SKM-1 treated with dmso at 0.1 percent for 144 hours (cell line): ENCODE measurements at regions not wholly inside any gene's neighbourhood (a gene's known extent, or its start where the extent isn't known, plus 50 kb on each side); places are given as distances from the start of the nearest gene placed in this dataset.

Experiments
- DNase-seq: peaks from one replicate; lab custom pipeline; 2025; ENCODE audit not compliant: unreplicated experiment; lab: John Stamatoyannopoulos, UW

- DNase-seq = no peak
Observed at GRCh38 chr1:232291261-232291660, 338.7 kb downstream of the SIPA1L2 start.

DNA sequence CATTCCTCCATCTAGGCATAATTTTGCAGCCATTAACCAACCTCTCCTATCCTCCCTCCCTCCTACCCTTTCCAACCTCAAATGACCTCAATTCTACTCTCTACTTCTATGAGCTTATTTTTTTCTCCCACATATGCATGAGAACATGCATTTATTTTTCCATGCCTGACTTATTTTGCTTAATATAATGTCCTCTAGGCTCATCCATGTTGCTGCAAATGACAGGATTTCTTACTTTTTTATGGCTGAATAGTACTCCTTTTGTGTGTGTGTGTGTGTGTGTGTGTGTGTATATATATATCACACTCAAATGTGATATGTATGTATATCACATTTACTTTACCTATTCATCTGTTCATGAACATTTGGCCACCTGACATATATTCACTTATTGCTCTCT, 339.4 kb downstream of the SIPA1L2 start:
- DNase-seq = no peak

DNA sequence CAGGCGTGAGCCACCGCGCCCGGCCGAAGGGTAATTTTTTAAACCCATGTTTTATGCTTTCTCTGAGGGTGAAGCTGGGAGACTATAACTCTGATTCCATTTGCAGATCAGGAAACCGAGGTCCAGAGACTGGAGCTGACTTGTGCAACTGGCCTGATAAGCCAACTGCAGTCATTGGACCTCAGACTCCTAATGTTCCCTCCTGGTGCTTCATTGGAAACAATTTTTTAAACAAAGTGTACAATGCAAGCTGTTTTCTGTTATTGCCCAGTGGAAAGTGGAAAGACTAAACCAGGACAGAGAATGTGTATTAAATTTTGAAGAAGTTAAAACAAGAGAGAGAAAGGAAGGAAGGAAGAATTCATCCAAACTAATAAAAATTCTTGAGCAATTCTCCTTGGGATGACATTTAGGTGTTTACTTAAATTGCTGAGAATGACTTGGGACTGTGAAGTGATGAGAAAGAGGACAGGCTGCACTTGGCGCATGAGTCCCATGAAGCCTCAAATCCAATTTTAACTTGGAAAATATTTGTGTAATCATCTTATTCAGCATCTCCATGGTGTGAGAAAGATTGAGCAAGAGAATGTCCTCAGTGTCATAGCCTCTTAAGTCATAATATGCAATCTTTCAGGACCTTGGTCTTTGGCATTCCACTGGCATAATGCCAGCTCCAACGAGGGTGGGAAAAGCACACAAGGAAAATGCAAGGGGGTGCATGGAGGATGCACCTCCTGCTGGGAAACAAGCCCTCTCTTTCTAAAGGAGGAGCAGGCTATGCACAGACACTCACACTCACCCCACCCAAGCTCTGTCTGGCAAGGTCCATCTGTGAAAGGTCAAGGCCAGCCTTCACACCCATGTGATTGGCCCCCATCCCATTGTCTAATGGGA, 342.0 kb downstream of the SIPA1L2 start:
- no peak for DNase-seq

DNA sequence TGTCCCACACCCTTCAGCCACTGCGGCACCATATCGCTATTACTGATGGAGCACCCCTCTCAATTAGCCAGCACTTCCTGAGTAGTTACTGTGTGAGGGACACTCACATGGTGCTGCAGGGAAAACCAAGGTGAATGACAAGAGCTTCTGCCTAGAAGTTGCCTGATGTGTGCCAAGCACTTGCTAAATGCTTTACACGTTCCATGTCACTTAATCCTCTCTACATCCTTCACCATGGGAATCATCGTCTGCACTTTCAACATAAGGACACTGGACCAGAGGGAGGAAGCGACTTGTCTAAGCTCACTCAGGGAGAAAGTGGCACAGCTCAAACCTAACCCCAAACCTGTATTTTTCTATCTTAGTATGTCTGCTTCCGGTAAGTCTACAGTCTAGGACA, 344.8 kb downstream of the SIPA1L2 start:
- DNase-seq = no peak

DNA sequence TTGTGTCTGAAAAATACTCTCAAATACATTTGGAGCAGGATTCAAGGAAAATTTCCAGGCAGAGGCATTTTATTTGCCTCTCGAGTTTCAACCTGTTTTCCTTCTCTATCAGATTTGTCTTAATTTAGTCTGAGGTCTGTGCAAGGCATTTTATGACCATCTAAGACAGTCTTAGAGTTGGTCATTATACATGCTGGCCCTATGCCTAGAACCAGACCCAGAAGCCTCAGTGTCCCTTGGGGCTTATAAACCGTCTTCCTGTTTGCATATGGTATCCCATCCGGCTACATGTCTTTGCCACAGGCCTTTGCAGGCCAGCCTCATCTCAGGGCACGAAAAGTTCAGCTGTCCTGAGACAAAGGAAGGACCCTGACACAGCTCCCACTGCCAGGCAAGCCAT, 346.1 kb downstream of the SIPA1L2 start:
- no peak for DNase-seq

GRCh38 chr1:232282498-232282897, 347.4 kb downstream of the SIPA1L2 start:
- DNase-seq = no peak

DNA sequence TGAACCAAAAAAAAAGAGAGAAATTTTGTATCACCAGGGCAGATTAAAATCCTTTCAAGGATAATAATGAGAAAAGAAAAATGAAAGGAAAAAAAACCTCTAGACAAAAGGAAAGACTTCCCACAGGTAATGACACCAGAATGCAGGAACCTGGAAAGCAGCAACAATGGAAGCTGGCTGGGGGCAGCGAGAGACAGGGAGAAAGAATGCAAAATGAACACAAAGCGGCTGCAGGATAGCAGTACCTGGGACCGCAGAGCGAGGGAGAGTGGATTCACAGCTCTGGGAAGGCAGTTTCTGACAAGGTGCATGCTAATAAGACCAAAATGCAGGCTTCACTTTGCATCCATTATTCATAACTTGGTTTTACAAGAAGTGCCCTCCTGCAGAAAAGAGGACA, 349.0 kb downstream of the SIPA1L2 start:
- no peak for DNase-seq

- no peak for DNase-seq
Observed at GRCh38 chr1:232279909-232280400, 350.0 kb downstream of the SIPA1L2 start.

DNA sequence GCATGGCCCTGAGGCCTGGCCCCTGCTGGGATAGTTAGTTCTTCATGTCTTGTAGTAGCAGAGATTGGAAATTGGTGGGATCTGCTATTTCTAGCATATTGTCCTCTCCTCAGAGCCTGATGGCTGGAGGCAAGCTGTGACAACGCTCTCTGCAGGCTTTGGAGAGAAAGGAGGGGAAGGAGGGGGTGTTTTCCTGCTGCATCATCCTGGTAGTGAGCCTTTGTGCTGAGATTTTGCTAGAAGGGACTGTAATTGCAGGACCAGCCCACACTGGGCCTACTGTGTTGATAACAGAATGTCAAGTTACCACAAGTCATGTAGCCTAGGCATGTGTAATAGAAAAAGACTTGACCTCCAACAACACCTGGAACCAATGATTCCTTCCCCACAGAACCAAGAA, 351.0 kb downstream of the SIPA1L2 start:
- no peak for DNase-seq

GRCh38 chr1:232276651-232277050, 353.3 kb downstream of the SIPA1L2 start:
- DNase-seq = no peak

GRCh38 chr1:232274999-232275710, 354.8 kb downstream of the SIPA1L2 start:
- DNase-seq = no peak

- DNase-seq = peak; percentile 28
Observed at GRCh38 chr1:232274236-232274855, 355.6 kb downstream of the SIPA1L2 start.

- DNase-seq = no peak
Observed at GRCh38 chr1:232273011-232273410, 356.9 kb downstream of the SIPA1L2 start.

DNA sequence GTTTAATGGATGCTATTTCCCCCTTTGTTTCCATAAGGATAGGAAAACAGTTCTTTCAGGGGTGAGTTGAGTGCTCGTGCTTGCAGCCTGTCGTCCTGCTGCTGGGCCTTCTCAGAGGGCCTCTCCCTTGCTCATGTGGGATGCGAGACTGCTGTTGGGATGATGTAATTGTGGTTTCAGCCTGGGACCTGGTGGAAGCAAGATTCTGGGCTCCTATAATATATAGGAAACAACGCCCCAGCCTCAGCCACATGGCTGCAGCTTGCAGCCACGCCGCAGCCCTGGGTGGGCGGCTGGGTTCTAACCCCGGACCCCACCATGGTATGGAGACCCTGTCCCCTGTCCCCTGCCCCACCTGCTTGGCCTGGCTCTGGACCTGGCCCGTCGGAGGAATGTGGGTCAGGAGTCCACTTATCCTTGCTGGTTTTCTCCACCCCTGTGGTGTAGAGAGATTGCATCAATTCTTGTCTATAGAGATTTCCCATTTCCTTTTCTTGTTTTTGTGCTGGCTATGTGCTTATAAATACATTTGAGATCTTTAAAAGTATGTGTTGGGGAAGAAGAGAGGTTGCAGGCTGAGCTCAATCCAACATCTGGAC, 357.8 kb downstream of the SIPA1L2 start:
- peak; percentile 77 for DNase-seq

- DNase-seq = no peak
Observed at GRCh38 chr1:232271299-232271698, 358.6 kb downstream of the SIPA1L2 start.

GRCh38 chr1:232269988-232270387, 359.9 kb downstream of the SIPA1L2 start:
- no peak for DNase-seq

- DNase-seq = no peak
Observed at GRCh38 chr1:232267837-232268598, 361.9 kb downstream of the SIPA1L2 start.

DNA sequence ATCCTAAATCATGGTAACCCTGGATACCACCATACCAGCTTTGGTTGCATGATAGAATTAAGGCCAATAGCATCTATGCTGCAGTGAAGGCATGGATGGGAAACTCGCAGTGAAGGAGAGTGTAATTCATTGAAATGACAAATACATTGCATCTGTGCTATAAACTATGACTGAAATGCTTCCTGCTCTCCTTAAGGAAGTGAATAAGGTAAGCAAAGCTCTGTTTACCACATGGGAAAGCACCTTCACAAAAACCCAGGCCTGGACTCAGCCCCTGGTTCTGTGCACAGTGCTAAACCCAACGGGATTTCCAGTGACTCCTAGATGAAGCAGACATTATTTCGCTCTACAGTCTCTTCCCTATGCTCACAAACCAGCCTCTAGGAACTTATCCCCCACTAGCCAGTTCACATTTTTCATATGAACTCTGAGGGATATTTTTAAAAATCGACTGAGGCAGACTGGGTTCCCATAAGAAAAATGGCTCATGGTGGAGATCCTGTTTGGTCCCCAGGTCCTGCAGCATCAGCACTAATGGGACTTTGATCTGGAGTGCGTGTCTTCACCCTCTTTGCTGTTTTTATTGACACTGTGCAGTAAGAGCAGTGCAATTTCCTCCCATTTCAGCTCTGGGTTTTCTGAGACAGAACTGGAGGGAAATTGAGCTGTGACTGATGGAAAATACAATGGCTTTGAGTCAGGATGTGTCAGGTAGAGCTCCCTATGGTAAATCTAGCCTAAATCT, 362.7 kb downstream of the SIPA1L2 start:
- no peak for DNase-seq

DNA sequence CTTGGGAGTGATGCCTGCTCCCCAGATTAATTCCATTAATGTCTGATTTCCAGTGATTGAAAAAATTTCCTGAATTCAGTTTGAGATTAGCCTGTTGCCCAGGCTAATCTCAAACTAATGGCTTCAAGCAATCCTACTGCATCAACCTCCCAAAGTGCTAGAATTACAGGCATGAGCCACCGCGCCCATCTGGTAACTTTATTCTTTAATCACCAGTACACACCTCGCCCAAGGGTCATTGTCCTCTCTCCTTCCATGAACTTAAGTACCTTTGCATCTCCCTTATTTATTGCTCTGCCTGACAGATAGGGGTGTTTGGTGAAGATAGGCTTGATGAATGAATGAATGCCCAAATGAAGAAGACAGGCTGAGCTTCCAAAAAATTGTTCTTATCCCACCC, 366.5 kb downstream of the SIPA1L2 start:
- no peak for DNase-seq

GRCh38 chr1:232262991-232263390, 366.9 kb downstream of the SIPA1L2 start:
- DNase-seq = no peak
